CD14-positive monocyte (primary cell): ENCODE measurements at regions not wholly inside any gene's neighbourhood (a gene's known extent, or its start where the extent isn't known, plus 50 kb on each side); places are given as distances from the start of the nearest gene placed in this dataset.

Source experiments
- DNase-seq, 3 donors: peaks; one replicate each; pipeline ENCODE4 v3.0.0-alpha.2; 2011 to 2022
- H2AFZ ChIP-seq: 2 replicates; pipeline ENCODE4 v1.6.0; 2012; ENCODE audit warnings: mild to moderate bottlenecking, low read depth, low read length, inconsistent platforms; ENCODE audit not compliant: insufficient read depth, poor library complexity, severe bottlenecking
- H3K27ac ChIP-seq, 2 donors: 1 replicate in 1 of 2; 2 replicates in 1 of 2; pipeline ENCODE4 v1.5.1; 2012 to 2013; ENCODE audit warnings: low read length in 2 of 2, control low read depth in 1 of 2, inconsistent platforms in 1 of 2, low read depth in 1 of 2, mild to moderate bottlenecking in 1 of 2
- H3K27me3 ChIP-seq, 2 donors: one replicate each; pipeline versions ENCODE4 v1.6.0 to v1.6.1; 2011 to 2013; ENCODE audit warnings: low read length in 2 of 2; ENCODE audit not compliant: control insufficient read depth in 2 of 2, insufficient read depth in 2 of 2
- H3K36me3 ChIP-seq, 2 donors: replicated peaks in 1 of 2; 1 replicate in 1 of 2; 2 replicates in 1 of 2; pipeline versions ENCODE4 v1.5.1 to v1.6.1; 2012 to 2013; ENCODE audit warnings: low read length in 2 of 2, control low read depth in 1 of 2, inconsistent platforms in 1 of 2, mild to moderate bottlenecking in 1 of 2; ENCODE audit not compliant: insufficient read depth in 2 of 2, control insufficient read depth in 1 of 2
- H3K4me1 ChIP-seq, 2 donors: 1 replicate in 1 of 2; 2 replicates in 1 of 2; pipeline versions ENCODE4 v1.5.1 to v1.6.1; 2012 to 2013; ENCODE audit warnings: low read length in 2 of 2, control low read depth in 1 of 2, inconsistent platforms in 1 of 2, mild to moderate bottlenecking in 1 of 2, moderate library complexity in 1 of 2; ENCODE audit not compliant: insufficient read depth in 2 of 2, control insufficient read depth in 1 of 2
- H3K4me2 ChIP-seq: replicated peaks from 2 replicates; pipeline ENCODE3; 2012; ENCODE audit warnings: low read length, moderate library complexity, mild to moderate bottlenecking; ENCODE audit not compliant: poor library complexity, severe bottlenecking; ENCODE audit errors: extremely low read depth
- H3K4me3 ChIP-seq, 3 experiments: fragments of 200-600 bp in 1 of 3; sonication (generic) in 1 of 3; replicated peaks in 1 of 3; 1 replicate in 2 of 3; 2 replicates in 1 of 3; pipeline ENCODE4 v1.5.1; 2011 to 2013; ENCODE audit warnings: low read length in 3 of 3, mild to moderate bottlenecking in 3 of 3, control low read depth in 2 of 3, low read depth in 2 of 3, inconsistent platforms in 1 of 3, moderate library complexity in 1 of 3
- H3K79me2 ChIP-seq: 2 replicates; pipeline ENCODE4 v1.6.0; 2012; ENCODE audit warnings: mild to moderate bottlenecking, control low read depth, inconsistent platforms, low read length, moderate library complexity; ENCODE audit not compliant: insufficient read depth
- H3K9ac ChIP-seq: 2 replicates; pipeline ENCODE4 v1.6.0; 2017; ENCODE audit warnings: low read length, mild to moderate bottlenecking; ENCODE audit not compliant: insufficient read depth, poor library complexity, severe bottlenecking
- H3K9me3 ChIP-seq, 2 donors: replicated peaks in 1 of 2; 1 replicate in 1 of 2; 2 replicates in 1 of 2; pipeline versions ENCODE4 v1.5.1 to v1.6.1; 2012 to 2013; ENCODE audit warnings: low read length in 2 of 2, control low read depth in 1 of 2; ENCODE audit not compliant: control insufficient read depth in 1 of 2, insufficient read depth in 1 of 2
- H4K20me1 ChIP-seq: 2 replicates; pipeline ENCODE4 v1.6.0; 2012; ENCODE audit warnings: mild to moderate bottlenecking, low read length, control low read depth, moderate library complexity; ENCODE audit not compliant: insufficient read depth
- H3K27ac Mint-ChIP-seq, 7 donors: one replicate each; pipeline ENCODE4 v1.8.0; 2020; ENCODE audit warnings: mild to moderate bottlenecking in 7 of 7, mixed read lengths in 7 of 7, moderate library complexity in 6 of 7, inconsistent platforms in 2 of 7
- H3K27me3 Mint-ChIP-seq, 3 donors: one replicate each; pipeline ENCODE4 v1.8.0; 2021 to 2022; ENCODE audit warnings: low read depth in 3 of 3, mild to moderate bottlenecking in 3 of 3, mixed read lengths in 3 of 3, moderate library complexity in 3 of 3, inconsistent platforms in 1 of 3
- H3K36me3 Mint-ChIP-seq, 2 donors: one replicate each; pipeline ENCODE4 v1.8.0; 2020; ENCODE audit warnings: mixed read lengths in 2 of 2, inconsistent platforms in 1 of 2, mild to moderate bottlenecking in 1 of 2
- H3K4me1 Mint-ChIP-seq: one replicate; pipeline ENCODE4 v1.8.0; 2020; ENCODE audit warnings: mild to moderate bottlenecking, mixed read lengths
- H3K4me3 Mint-ChIP-seq, 2 donors: one replicate each; pipeline ENCODE4 v1.8.0; 2020; ENCODE audit warnings: mild to moderate bottlenecking in 2 of 2, mixed read lengths in 2 of 2, moderate library complexity in 1 of 2
- H3K9me3 Mint-ChIP-seq, 7 donors: one replicate each; pipeline ENCODE4 v1.8.0; 2020 to 2022; ENCODE audit warnings: mixed read lengths in 7 of 7, mild to moderate bottlenecking in 6 of 7, moderate library complexity in 6 of 7, inconsistent platforms in 2 of 7
- WGBS: methylation state at CpG from one replicate; pipeline ENCODE4 v1.1.5; 2013; ENCODE audit warnings: missing lambda C conversion rate; ENCODE audit not compliant: insufficient coverage; 5-methylcytosine and 5-hydroxymethylcytosine counted together
- intact Hi-C, 2 donors: fragments of 100-400 bp; cut with micrococcal nuclease; formaldehyde crosslinking; loops; one replicate each; pipeline versions ENCODE4 v1.15.0 to v1.15.1; 2023
- TF ChIP-seq, protein P1 (sequence below): fragments of 200-600 bp; IDR thresholded peaks from one replicate; pipeline ENCODE4 v1.8.0; 2022; ENCODE audit warnings: antibody characterized with exemption, mild to moderate bottlenecking

DNA sequence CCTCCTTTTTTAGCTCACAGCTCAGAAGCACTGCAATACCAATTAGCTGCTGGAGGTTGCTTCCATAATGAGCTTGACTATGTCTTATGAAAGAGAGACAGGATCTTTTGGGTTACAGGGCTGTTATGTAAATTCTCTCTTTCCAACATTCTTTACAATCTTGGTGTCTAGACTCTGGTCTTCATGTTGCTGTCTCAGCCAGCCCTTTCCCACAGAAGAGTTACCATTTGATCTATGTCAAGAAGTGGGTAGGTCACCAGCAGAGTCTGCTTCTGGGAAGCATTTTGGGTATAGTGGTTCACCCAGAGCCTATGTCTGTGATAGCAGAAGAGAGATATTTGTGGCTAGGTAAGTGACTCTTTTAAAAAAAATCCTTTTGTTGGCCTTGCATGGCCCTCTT lies 234.5 kb downstream of the SATB1 start:
- intact Hi-C loops, result no loop called here
- H3K9me3 ChIP-seq, result no peaks in the 10 kb centered on the region
- H3K36me3 Mint-ChIP-seq, result no peaks in the 10 kb centered on the region
- H3K36me3 ChIP-seq, result no peaks in the 10 kb centered on the region
- no peak for DNase-seq
- H2AFZ ChIP-seq, result no peak overlapping the region
- TF ChIP-seq, protein P1, sequence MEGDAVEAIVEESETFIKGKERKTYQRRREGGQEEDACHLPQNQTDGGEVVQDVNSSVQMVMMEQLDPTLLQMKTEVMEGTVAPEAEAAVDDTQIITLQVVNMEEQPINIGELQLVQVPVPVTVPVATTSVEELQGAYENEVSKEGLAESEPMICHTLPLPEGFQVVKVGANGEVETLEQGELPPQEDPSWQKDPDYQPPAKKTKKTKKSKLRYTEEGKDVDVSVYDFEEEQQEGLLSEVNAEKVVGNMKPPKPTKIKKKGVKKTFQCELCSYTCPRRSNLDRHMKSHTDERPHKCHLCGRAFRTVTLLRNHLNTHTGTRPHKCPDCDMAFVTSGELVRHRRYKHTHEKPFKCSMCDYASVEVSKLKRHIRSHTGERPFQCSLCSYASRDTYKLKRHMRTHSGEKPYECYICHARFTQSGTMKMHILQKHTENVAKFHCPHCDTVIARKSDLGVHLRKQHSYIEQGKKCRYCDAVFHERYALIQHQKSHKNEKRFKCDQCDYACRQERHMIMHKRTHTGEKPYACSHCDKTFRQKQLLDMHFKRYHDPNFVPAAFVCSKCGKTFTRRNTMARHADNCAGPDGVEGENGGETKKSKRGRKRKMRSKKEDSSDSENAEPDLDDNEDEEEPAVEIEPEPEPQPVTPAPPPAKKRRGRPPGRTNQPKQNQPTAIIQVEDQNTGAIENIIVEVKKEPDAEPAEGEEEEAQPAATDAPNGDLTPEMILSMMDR, result no peak
- no peaks in the 10 kb centered on the region for H3K27me3 ChIP-seq
- no peaks in the 10 kb centered on the region for H4K20me1 ChIP-seq
- H3K27me3 Mint-ChIP-seq, result peaks cover 0 to 2% (median 0%) of the 10 kb centered on the region in 3 donors
- H3K4me1 ChIP-seq, result peaks cover 0 to 9% of the 10 kb centered on the region in 2 donors
- H3K9ac ChIP-seq, result no peak overlapping the region
- no peak overlapping the region for H3K4me2 ChIP-seq
- H3K27ac Mint-ChIP-seq, result no peak overlapping the region
- H3K79me2 ChIP-seq, result no peaks in the 10 kb centered on the region
- H3K27ac ChIP-seq, result no peak overlapping the region
- no peak overlapping the region for H3K4me3 Mint-ChIP-seq
- H3K4me1 Mint-ChIP-seq, result peaks cover 10% of the 10 kb centered on the region
- H3K9me3 Mint-ChIP-seq, result peaks cover 0 to 13% (median 5%) of the 10 kb centered on the region in 7 donors
- H3K4me3 ChIP-seq, result no peak overlapping the region

DNA sequence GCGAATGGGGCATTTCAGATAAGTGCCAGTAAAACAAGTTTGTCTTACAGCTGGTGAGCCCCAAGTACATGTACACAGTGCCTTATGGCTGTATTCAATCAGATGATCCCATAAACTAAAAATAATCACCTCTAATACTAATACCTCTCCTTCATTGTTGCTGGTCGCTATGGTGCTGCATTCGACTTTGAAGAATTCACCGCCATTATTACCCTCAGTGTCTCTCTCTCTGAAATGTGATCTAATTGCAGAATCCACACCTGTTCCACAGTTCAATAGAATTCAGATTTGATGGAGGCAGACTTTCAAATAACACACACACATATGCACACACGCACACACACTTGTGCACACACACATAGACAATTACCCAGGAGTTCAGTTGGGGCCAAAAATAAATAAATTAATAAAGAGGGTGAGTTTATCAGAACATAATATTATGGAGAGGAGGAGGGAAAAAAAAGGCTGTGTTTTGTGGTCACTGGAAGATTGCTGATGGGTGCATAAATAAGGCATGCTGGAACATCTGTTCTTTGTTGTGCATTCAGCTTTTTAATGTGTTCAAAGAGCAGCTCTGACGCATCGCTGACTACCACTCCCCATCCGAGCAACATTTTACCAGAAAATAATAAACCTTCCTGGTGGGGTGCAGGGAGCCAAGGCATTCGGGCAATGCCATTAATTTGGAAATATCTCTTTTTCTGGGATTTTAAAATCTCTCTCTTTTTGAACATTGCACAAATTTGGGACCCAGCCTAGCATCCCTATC lies 235.7 kb downstream of the SATB1 start:
- Histone ChIP-seq H3K4me3 (no peak overlapping the region), H3K9me3 (no peaks in the 10 kb centered on the region), H3K79me2 (no peaks in the 10 kb centered on the region), H3K9ac (no peak overlapping the region), H3K27ac (no peak overlapping the region), H2AFZ (no peak overlapping the region), H3K36me3 (no peaks in the 10 kb centered on the region), H3K27me3 (no peaks in the 10 kb centered on the region), H4K20me1 (no peaks in the 10 kb centered on the region), H3K4me1 (peaks cover 0 to 4% of the 10 kb centered on the region in 2 donors), H3K4me2 (no peak overlapping the region)
- TF ChIP-seq, protein P1, result no peak
- H3K9me3 Mint-ChIP-seq, result peaks cover 0 to 7% (median 1%) of the 10 kb centered on the region in 7 donors
- peaks cover 0 to 2% (median 0%) of the 10 kb centered on the region in 3 donors for H3K27me3 Mint-ChIP-seq
- no peak for DNase-seq
- H3K36me3 Mint-ChIP-seq, result no peaks in the 10 kb centered on the region
- H3K27ac Mint-ChIP-seq, result no peak overlapping the region
- H3K4me3 Mint-ChIP-seq, result no peak overlapping the region
- 96% methylated on average over 3 of the region's 9 CpGs for WGBS
- H3K4me1 Mint-ChIP-seq, result peaks cover 2% of the 10 kb centered on the region
- intact Hi-C loops, result no loop called here
